ENCODE measurements at regions not wholly inside any gene's neighbourhood (a gene's known extent, or its start where the extent isn't known, plus 50 kb on each side); places are given as distances from the start of the nearest gene placed in this dataset.

- DNase-seq (ENCODE audit: extremely low spot score in 2 of 2): no peak
- Histone ChIP-seq H3K9me3 (no peaks in the 10 kb centered on the region), H3K4me1 (no peaks in the 10 kb centered on the region), H3K4me3 (no peak overlapping the region), H3K36me3 (no peaks in the 10 kb centered on the region), H3K27me3 (no peaks in the 10 kb centered on the region), H3K27ac (no peak overlapping the region)
- intact Hi-C loops (cut with DNase I): loop anchor here (5.0 kb wide), 1 partner anchor 134 kb away; no protein-coding TSS in a partner anchor
- TF ChIP-seq POLR2A (IDR thresholded peaks at IDR 0.05) (no peak), POLR2AphosphoS5 (IDR thresholded peaks at IDR 0.05; ENCODE audit: insufficient read depth in 1 of 2, low read depth in 1 of 2) (no peak), CTCF (IDR thresholded peaks at IDR 0.05) (no peak)
Measured at GRCh38 chr1:110766336-110766647, 91.6 kb upstream of the KCNA3 start.

- intact Hi-C loops (cut with DNase I): loop anchor here (5.0 kb wide), 1 partner anchor 133 kb away; no protein-coding TSS in a partner anchor
- no peak for DNase-seq (ENCODE audit: extremely low spot score in 2 of 2)
- Histone ChIP-seq H3K4me3 (no peak overlapping the region), H3K27me3 (no peaks in the 10 kb centered on the region), H3K4me1 (no peaks in the 10 kb centered on the region), H3K9me3 (no peaks in the 10 kb centered on the region), H3K36me3 (no peaks in the 10 kb centered on the region), H3K27ac (no peak overlapping the region)
- TF ChIP-seq POLR2AphosphoS5 (IDR thresholded peaks at IDR 0.05; ENCODE audit: insufficient read depth in 1 of 2, low read depth in 1 of 2) (no peak), POLR2A (IDR thresholded peaks at IDR 0.05) (no peak), CTCF (IDR thresholded peaks at IDR 0.05) (peak; percentile 63 to 80 (median 73))
Measured at GRCh38 chr1:110765640-110766335, 91.0 kb upstream of the KCNA3 start.

DNA sequence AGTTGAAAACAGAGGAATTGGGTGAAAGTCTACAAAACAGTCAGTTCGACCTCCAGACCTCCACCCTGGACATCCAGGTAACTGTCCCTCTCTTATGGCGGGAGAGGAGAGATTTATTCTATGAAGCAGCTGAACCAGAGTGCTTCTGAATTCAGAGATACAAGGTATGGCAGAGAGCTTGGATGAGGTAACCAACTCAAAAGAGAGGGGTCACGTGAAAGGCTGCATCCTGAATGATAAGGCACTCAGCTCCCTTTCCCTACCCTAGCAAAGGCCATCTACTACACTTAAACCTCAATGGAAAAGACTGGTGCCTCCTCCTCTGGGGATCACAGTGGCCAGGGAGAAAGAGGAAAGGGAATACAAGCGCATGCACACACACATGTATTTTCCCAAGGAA is 88.4 kb upstream of the KCNA3 start:
- H3K27me3 ChIP-seq: no peaks in the 10 kb centered on the region
- H3K4me1 ChIP-seq: no peaks in the 10 kb centered on the region
- intact Hi-C loops (cut with DNase I): no loop called here
- no peaks in the 10 kb centered on the region for H3K9me3 ChIP-seq
- H3K27ac ChIP-seq: no peak overlapping the region
- no peaks in the 10 kb centered on the region for H3K36me3 ChIP-seq
- H3K4me3 ChIP-seq: no peak overlapping the region
- no peak for DNase-seq (ENCODE audit: extremely low spot score in 2 of 2)
- TF ChIP-seq CTCF (IDR thresholded peaks at IDR 0.05) (no peak), POLR2A (IDR thresholded peaks at IDR 0.05) (no peak), POLR2AphosphoS5 (IDR thresholded peaks at IDR 0.05; ENCODE audit: insufficient read depth in 1 of 2, low read depth in 1 of 2) (no peak)

- H3K9me3 ChIP-seq: no peaks in the 10 kb centered on the region
- H3K27me3 ChIP-seq: no peaks in the 10 kb centered on the region
- H3K4me1 ChIP-seq: no peaks in the 10 kb centered on the region
- no peak overlapping the region for H3K4me3 ChIP-seq
- DNase-seq (ENCODE audit: extremely low spot score in 2 of 2): no peak
- H3K27ac ChIP-seq: no peak overlapping the region
- intact Hi-C loops (cut with DNase I): no loop called here
- no peaks in the 10 kb centered on the region for H3K36me3 ChIP-seq
- TF ChIP-seq POLR2A (IDR thresholded peaks at IDR 0.05) (no peak), POLR2AphosphoS5 (IDR thresholded peaks at IDR 0.05; ENCODE audit: insufficient read depth in 1 of 2, low read depth in 1 of 2) (no peak), CTCF (IDR thresholded peaks at IDR 0.05) (no peak)
Measured at GRCh38 chr1:110760321-110760720, 85.6 kb upstream of the KCNA3 start.

- TF ChIP-seq POLR2A (IDR thresholded peaks at IDR 0.05) (no peak), POLR2AphosphoS5 (IDR thresholded peaks at IDR 0.05; ENCODE audit: insufficient read depth in 1 of 2, low read depth in 1 of 2) (no peak), CTCF (IDR thresholded peaks at IDR 0.05) (no peak)
- intact Hi-C loops (cut with DNase I): no loop called here
- H3K4me1 ChIP-seq: no peaks in the 10 kb centered on the region
- no peak overlapping the region for H3K27ac ChIP-seq
- no peaks in the 10 kb centered on the region for H3K9me3 ChIP-seq
- H3K4me3 ChIP-seq: no peak overlapping the region
- H3K36me3 ChIP-seq: no peaks in the 10 kb centered on the region
- DNase-seq (ENCODE audit: extremely low spot score in 2 of 2): no peak
- no peaks in the 10 kb centered on the region for H3K27me3 ChIP-seq
Measured at GRCh38 chr1:110756506-110756905, 81.8 kb upstream of the KCNA3 start.
